ENCODE measurements at regions not wholly inside any gene's neighbourhood (a gene's known extent, or its start where the extent isn't known, plus 50 kb on each side); places are given as distances from the start of the nearest gene placed in this dataset.

DNA sequence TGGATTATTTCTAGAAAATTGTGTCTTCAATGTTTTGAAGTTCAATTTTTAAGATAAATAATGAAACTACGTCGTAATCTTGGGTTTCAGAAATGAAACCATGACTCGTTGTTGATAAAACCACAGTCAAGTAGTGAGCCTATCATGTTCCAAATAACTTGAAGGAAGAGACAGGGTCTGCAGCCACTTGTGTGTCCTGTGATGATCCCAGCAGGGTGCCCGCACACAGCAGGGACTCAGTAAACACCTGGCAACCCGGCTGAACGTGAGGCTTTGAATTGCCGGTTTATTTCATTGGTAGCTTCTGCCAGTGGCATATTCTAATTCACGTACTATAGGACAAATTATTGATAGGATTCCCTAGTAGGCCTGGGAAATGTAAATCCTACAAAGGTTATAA, 679.6 kb downstream of the IRX1 start (continued):
- TF ChIP-seq, protein P1, sequence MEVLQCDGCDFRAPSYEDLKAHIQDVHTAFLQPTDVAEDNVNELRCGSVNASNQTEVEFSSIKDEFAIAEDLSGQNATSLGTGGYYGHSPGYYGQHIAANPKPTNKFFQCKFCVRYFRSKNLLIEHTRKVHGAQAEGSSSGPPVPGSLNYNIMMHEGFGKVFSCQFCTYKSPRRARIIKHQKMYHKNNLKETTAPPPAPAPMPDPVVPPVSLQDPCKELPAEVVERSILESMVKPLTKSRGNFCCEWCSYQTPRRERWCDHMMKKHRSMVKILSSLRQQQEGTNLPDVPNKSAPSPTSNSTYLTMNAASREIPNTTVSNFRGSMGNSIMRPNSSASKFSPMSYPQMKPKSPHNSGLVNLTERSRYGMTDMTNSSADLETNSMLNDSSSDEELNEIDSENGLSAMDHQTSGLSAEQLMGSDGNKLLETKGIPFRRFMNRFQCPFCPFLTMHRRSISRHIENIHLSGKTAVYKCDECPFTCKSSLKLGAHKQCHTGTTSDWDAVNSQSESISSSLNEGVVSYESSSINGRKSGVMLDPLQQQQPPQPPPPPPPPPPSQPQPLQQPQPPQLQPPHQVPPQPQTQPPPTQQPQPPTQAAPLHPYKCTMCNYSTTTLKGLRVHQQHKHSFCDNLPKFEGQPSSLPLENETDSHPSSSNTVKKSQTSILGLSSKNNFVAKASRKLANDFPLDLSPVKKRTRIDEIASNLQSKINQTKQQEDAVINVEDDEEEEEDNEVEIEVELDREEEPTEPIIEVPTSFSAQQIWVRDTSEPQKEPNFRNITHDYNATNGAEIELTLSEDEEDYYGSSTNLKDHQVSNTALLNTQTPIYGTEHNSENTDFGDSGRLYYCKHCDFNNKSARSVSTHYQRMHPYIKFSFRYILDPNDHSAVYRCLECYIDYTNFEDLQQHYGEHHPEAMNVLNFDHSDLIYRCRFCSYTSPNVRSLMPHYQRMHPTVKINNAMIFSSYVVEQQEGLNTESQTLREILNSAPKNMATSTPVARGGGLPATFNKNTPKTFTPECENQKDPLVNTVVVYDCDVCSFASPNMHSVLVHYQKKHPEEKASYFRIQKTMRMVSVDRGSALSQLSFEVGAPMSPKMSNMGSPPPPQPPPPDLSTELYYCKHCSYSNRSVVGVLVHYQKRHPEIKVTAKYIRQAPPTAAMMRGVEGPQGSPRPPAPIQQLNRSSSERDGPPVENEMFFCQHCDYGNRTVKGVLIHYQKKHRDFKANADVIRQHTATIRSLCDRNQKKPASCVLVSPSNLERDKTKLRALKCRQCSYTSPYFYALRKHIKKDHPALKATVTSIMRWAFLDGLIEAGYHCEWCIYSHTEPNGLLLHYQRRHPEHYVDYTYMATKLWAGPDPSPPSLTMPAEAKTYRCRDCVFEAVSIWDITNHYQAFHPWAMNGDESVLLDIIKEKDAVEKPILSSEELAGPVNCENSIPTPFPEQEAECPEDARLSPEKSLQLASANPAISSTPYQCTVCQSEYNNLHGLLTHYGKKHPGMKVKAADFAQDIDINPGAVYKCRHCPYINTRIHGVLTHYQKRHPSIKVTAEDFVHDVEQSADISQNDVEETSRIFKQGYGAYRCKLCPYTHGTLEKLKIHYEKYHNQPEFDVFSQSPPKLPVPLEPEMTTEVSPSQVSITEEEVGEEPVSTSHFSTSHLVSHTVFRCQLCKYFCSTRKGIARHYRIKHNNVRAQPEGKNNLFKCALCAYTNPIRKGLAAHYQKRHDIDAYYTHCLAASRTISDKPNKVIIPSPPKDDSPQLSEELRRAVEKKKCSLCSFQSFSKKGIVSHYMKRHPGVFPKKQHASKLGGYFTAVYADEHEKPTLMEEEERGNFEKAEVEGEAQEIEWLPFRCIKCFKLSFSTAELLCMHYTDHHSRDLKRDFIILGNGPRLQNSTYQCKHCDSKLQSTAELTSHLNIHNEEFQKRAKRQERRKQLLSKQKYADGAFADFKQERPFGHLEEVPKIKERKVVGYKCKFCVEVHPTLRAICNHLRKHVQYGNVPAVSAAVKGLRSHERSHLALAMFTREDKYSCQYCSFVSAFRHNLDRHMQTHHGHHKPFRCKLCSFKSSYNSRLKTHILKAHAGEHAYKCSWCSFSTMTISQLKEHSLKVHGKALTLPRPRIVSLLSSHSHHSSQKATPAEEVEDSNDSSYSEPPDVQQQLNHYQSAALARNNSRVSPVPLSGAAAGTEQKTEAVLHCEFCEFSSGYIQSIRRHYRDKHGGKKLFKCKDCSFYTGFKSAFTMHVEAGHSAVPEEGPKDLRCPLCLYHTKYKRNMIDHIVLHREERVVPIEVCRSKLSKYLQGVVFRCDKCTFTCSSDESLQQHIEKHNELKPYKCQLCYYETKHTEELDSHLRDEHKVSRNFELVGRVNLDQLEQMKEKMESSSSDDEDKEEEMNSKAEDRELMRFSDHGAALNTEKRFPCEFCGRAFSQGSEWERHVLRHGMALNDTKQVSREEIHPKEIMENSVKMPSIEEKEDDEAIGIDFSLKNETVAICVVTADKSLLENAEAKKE (CRISPR knock-in tag; IDR thresholded peaks at IDR 0.05), result no peak
- TF ChIP-seq, protein P2, sequence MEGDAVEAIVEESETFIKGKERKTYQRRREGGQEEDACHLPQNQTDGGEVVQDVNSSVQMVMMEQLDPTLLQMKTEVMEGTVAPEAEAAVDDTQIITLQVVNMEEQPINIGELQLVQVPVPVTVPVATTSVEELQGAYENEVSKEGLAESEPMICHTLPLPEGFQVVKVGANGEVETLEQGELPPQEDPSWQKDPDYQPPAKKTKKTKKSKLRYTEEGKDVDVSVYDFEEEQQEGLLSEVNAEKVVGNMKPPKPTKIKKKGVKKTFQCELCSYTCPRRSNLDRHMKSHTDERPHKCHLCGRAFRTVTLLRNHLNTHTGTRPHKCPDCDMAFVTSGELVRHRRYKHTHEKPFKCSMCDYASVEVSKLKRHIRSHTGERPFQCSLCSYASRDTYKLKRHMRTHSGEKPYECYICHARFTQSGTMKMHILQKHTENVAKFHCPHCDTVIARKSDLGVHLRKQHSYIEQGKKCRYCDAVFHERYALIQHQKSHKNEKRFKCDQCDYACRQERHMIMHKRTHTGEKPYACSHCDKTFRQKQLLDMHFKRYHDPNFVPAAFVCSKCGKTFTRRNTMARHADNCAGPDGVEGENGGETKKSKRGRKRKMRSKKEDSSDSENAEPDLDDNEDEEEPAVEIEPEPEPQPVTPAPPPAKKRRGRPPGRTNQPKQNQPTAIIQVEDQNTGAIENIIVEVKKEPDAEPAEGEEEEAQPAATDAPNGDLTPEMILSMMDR (conservative IDR thresholded peaks at IDR 0.05; ENCODE audit: low read depth in 2 of 2), result no peak

DNA sequence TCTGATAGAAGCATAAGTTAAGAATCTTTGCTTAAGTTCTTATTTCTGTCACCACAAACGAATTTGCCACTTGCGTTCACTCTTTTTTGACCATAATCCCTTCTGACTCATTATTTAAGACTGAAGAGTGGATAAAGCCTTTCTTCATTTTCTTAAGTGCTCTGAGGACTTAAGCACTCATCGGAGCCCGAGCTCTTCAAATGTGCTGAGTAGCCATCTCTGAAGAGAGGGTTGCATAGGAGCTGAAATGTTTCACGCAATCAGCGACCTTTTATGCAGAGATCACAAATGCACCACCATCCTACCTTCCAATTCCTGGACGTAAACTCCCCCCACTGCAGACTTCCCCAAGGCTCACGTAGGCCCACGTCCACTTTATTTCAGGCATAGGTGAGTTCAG, 699.2 kb downstream of the IRX1 start:
- Histone ChIP-seq H2AFZ (no peak overlapping the region), H3K27me3 (ENCODE audit: insufficient read depth) (no peaks in the 10 kb centered on the region), H3K79me2 (replicated peaks; ENCODE audit: insufficient read depth) (no peaks in the 10 kb centered on the region), H3K36me3 (ENCODE audit: insufficient read depth) (no peaks in the 10 kb centered on the region), H4K20me1 (replicated peaks; ENCODE audit: insufficient read depth) (no peaks in the 10 kb centered on the region), H3F3A (replicated peaks; ENCODE audit: low read depth) (no peaks in the 10 kb centered on the region), H3K27ac (ENCODE audit: low read depth) (no peak overlapping the region), H3K4me1 (ENCODE audit: insufficient read depth) (no peaks in the 10 kb centered on the region; the same call in 1 of the 2 replicates), H3K4me3 (no peak overlapping the region), H3K9me2 (ENCODE audit: insufficient read depth) (no peaks in the 10 kb centered on the region), H3K4me2 (no peak overlapping the region)
- Mint-ChIP-seq H3K9me3 (no peaks in the 10 kb centered on the region), H3K36me3 (ENCODE audit: low read depth) (no peaks in the 10 kb centered on the region), H3K4me3 (no peak overlapping the region), H3K4me1 (peaks cover 13% of the 10 kb centered on the region), H3K27ac (no peak overlapping the region), H3K27me3 (ENCODE audit: insufficient read depth, low read depth, poor library complexity) (peaks cover 6% of the 10 kb centered on the region)
- DNase-seq (ENCODE audit: low spot score), result no peak
- ATAC-seq, result no peak
- no peak for TF ChIP-seq JUNB (IDR thresholded peaks at IDR 0.05; ENCODE audit: unreplicated experiment)
- TF ChIP-seq, protein P1 (CRISPR knock-in tag; IDR thresholded peaks at IDR 0.05), result no peak
- TF ChIP-seq NANOG (IDR thresholded peaks at IDR 0.05; ENCODE audit: borderline replicate concordance), result no peak
- no peak for TF ChIP-seq EZH2phosphoT487 (IDR thresholded peaks at IDR 0.05; ENCODE audit: unreplicated experiment)
- TF ChIP-seq, protein P3, sequence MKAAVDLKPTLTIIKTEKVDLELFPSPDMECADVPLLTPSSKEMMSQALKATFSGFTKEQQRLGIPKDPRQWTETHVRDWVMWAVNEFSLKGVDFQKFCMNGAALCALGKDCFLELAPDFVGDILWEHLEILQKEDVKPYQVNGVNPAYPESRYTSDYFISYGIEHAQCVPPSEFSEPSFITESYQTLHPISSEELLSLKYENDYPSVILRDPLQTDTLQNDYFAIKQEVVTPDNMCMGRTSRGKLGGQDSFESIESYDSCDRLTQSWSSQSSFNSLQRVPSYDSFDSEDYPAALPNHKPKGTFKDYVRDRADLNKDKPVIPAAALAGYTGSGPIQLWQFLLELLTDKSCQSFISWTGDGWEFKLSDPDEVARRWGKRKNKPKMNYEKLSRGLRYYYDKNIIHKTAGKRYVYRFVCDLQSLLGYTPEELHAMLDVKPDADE (IDR thresholded peaks at IDR 0.05), result no peak
- no peak for TF ChIP-seq POLR2AphosphoS5 (IDR thresholded peaks at IDR 0.05; ENCODE audit: low read depth)

All from GM23338 (cell line).